RPMI8226 (cell line): ENCODE measurements at regions not wholly inside any gene's neighbourhood (a gene's known extent, or its start where the extent isn't known, plus 50 kb on each side); places are given as distances from the start of the nearest gene placed in this dataset.

Experiments used
- DNase-seq: peaks from one replicate; pipeline ENCODE4 v3.0.0-alpha.2; 2015

DNA sequence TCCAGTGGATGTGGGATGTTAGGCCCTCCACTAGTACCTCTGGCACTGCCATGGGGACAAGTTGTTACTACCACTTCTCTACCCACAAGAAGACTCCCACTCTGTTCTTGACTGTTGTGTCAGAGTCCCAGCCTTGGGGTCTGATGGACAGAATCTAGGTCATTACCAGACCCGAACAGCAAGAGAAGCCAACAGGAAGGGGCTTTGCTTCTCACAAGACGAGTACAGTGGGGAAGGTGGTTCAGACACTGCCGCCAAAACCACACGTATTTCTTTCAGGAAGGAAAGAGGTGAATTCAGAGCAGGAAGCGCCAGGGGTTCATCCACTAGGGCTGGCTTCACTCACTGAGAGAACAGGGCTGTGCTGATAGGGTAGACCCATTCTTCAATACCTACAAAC is 161.3 kb upstream of the KIT start:
- no peak for DNase-seq

DNA sequence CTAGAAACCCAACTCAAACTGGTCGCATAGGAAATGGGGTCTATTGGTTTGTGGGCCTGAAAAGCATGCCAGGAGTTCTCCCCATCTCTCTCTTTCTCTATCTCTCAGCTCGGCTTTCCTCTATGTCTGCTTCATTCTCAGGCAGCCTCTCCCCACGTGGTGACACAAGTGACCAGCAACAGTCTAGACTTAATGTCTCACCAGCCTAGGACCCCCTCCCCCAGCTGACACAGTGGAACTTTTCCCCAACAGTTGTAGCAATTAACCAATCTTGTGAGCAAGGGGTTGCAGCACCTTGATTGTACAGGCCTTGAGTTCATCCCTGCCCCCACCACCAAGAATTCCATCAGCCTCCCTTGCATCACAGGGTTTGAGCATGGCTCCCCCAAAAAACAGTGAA is 159.8 kb upstream of the KIT start:
- no peak for DNase-seq

DNA sequence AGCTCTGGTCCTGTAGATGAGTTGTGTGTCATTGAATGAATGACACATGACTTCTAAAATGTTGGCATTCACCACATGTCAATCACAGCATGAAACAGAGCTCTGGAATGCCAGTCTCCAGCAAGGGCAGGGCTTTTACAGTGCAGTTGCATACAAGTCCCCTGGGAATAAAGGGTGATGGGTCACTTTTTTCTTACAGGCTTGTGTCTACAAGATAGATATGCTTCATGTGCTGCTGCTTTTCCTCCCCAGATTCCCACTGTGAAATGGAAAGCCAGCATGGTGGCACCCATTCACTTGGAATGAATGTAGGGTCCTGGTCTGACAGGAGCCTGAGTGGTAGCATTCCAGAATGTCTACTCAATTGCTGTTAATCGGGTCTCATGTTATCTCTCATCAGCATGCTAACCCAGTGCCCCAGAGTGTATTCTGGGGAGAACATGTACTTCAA is 159.1 kb upstream of the KIT start:
- DNase-seq = no peak

DNA sequence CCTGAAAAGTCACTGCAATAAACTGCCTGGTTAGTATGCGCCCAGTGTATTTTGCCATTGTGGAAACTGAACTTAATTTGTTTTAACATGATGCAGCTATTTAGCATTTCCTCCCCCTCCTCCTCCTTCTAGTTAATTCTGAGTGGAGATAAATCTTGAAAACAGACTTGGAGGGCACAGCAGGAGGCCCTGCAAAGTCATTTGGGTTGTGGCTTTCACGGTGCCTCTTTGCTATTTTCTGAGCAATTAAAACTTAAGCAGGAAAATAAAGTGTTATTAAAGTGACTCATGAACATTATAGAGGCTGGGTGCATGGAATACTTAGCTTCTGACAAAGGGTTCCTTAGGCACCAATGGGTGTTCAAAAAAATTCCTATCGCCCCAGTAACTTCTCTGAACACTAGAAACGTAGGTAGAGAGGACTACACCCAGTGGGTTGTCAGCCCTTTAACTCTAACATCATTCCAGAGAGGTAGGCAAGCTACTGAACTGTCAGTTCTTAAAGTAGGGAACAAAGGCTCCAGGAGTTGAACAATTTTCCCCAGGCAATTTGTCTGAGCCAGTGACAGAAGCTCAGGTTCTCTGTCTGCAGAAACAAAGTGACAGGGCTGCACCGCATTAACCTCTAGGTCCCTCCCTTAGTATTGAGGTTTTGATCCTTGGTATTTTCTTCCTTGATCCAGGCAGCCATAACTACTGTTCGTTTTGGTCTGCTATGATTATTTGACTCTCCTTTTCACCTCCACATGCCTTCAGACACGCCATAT is 158.3 kb upstream of the KIT start:
- DNase-seq = no peak

DNA sequence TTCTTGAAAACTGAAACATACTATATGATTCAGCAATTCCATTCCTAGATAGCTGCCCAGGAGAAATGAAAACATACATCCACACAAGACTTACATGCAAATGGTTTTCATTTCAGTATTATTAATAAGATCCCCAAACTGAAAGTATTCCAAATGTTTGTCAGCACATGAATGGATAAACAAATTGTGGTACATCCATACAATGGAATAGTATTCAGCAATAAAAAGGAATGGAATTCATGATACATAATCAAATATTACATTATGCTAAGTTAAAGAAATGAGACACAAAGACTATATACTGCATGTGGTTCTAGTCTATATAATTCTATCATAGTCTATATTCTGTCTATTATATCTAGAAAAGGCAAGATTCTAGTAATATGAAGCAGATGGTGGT is 152.4 kb upstream of the KIT start:
- DNase-seq = no peak

DNA sequence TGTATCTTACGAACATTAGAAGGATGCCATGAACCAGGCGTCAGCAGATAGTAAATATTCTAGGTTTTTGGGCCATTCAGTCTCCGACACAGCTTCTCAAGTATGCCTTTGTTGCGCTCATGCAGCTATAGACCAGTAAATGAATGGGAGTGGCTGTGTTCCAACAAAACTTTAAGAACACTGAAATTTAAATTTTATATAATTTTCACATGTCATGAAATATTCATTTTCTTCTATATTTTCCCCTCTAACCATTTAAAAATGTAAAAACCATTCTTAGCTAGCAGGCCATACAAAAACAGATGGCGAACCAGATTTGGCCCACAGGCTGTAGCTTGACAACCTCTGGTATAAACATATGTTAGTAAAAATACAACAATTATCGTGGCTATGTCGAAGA is 151.8 kb upstream of the KIT start:
- DNase-seq = no peak

DNA sequence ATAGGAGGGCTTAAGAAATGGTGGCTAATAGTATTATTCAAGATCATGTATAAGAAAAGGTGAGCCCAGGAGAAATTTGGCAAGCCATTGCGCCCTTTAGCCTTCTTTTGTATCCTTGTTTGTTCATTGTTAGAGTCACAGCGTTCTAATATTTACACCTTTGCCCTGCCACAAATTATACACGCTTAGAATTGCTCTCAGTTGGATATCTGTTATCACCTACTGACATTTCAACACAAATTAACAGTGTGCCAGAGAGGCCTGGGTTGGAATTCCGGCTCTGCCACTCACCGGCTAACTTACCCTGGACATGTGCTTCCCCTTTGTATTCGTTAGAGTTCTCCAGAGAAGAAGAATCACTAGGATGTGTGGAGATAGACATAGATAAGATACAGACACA is 148.7 kb upstream of the KIT start:
- DNase-seq = no peak

DNA sequence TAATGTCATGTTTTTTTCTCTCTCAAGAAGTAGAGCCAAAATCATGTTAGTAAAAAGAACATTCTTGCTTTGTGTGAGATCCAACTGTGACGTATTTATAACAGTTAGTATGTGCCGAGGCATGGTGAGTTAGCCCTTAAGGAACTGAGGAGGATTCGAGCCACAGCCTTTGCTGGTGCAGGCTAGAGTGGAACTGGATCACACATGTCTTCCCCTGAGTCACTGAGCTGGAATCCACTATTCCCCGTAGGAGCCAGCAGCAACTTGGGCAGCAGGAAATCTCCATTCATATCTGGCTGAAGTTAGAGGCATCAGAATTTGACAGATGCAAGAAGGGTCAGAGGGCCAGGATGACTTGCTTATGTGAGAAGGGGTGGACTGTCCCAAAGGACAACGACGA is 144.6 kb upstream of the KIT start:
- DNase-seq = no peak

DNA sequence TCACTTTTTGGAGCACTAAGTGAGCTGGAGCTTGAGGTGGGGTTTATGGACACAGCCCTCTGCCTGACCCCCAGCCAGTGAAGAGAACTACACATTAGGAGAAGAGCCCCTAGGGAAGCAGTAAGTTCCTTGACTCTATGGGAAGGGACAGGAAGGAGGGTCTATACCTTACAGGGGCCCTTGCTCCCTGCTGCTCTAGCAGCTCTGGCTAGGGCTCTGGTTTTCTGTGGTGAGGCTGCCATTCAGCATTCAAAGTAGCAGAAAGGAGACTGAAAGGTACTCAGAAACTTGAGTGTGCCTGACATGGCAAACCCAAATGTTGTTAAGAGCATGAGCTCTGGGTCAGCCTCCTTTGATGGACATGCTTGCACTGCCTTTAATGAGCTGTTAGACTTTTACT is 144.0 kb upstream of the KIT start:
- DNase-seq = no peak

DNA sequence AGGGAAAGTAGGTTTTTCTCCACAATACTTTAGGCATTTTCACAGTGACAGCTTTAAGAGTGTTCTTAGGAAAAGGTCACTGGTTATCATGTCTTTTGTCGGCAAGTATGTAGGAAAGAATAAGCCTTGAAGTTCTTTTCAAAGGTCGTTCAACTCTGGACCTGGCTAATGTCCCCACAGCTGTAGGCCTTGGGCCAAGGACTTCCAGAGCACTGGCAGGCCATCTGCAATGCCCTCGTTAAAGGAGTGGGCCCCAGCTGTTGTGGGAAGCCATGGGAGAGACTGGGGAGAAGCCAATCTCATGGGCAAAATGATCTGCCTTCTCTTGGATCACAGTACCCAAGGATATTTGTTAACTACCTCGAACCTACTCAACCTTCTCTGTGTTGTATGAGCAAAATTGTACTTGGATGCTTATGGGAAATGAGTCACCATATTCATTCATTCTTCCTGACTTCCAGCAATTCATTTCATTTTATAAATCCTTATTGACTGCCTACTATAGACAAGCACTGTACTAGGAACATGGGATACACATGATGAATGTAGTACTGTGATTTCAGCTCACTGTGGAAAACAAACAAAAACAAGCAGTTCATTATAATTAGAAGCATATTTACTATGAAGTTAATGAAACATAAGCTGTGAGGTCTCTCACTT is 141.1 kb upstream of the KIT start:
- DNase-seq = no peak

DNA sequence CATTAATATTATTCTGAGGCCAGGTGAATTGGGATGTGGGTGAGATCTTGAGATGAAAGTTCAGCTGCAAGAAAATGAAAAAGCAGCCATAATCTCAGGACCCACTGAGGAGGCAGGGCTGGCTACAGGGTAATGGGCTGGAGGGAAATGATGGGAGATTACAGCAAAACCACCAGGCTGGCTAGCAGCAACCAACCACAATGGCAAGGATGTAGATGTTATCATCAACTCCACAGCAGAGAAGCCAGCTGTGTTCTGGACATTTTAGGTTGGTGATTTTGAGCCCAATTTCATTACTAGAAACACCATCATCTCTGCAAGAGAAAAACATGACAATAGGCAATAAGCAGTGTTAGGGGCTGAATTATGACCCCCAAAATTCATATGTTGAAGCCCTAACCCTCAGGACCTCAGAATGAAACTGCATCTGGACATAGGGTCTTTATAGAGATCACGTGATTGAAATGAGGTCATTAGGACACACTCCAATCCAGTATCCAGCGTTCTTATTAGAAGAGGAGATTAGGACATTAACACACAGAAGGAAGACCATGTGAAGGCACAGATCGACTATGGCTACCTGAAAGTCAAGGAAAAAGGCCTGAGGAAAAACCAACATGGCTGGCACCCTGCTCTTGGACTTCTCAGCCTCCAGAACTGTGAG is 139.8 kb upstream of the KIT start:
- DNase-seq = no peak

DNA sequence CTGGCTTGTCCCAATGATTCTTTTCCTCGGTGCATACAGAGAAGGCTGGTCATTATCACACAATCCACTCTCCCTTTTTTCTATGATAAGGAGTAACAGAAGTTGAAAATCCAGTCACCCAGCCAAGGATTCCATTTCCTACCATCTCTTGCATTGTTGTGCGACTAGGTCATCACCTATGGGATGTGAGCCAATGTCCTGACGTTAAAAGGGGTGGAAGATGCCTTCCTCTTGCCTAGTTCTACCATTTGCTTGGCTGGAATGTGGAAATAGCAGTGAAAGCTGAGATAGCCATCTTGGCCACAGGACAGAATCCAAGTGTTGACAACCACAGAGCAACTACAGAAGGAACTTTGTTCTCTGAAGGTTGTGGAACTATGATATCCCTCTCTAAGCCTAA is 132.2 kb upstream of the KIT start:
- no peak for DNase-seq

DNA sequence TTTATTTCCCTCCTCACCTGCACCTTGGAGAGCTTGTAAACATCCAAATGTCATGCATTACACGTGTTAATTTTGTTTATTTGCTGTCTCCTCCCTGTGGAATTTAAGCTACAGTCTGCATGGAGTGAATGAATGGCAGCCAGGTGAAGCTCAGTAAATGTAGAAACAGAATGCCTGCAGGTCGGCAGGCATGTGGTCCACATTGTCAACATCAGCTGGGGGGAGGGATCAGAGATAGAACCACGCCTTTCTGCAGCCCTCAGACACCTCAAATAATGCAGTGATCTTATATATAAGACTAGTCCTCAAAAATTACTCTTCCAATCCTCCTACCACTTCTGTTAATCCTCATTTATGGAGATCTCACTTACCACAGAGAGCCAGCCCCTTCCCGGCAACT is 131.2 kb upstream of the KIT start:
- DNase-seq = no peak

DNA sequence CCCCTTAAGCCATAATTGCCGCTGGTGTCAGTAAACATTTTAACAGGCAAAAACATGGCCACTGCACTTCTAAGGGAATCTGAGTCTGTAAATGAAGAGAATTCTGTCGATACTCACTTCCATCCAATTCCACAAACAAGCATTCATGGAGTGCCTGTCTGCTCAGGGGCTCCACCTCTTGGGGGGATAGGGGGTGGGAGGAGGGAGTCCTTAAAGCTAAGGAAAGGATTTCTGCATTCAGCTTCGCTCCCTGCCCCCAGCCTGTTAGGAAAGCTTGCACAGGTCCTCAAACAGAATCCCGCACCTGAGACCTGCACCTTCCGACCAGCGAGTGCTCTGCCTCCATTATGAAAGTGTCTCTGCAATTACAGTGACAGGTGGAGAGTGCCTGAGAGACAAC is 130.2 kb upstream of the KIT start:
- DNase-seq = no peak

DNA sequence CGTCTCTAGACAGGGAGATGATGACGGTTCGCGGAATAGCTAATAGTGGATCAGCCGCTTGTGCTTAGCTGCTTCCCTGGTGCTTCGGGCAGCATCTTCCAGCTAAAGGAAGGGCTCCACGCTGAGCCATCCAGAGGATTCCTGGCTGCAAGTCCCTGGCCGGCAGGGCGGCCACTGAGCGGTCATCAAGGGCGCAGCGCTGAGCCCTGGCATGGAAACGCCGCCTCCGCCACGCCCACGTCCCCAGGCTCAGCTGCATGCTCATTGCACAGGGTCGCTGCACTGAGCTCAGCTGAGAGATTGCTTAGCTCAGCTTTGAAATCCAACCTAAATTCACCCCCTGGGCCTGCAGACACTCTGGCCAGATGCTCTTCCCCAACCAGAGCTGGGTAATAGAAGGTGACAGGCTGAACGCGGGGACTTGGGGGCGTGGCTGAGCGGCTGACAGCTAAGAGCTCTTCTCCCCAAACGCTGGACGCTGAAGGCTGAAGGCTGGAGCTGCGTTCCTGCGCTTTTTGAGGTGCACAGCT is 118.2 kb upstream of the KIT start:
- DNase-seq = peak; percentile 81

DNA sequence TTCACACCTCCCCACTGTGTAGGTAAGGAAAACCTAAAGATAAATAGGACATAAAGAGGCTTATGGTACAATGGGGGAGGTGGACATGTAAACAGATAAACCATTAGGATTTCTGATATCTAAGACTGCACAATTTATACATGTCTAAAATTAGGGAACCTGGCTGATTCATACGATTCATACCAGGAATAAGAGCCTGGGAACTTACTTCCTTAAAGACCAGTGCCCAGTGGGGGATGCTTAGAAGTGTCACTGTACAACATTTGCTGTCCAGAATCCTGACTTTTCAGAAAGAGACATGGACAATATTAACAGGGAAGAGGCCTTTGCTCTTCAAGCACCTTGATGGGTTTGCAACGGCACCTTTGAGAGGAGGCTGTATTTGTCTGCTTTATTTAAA is 116.8 kb upstream of the KIT start:
- no peak for DNase-seq

DNA sequence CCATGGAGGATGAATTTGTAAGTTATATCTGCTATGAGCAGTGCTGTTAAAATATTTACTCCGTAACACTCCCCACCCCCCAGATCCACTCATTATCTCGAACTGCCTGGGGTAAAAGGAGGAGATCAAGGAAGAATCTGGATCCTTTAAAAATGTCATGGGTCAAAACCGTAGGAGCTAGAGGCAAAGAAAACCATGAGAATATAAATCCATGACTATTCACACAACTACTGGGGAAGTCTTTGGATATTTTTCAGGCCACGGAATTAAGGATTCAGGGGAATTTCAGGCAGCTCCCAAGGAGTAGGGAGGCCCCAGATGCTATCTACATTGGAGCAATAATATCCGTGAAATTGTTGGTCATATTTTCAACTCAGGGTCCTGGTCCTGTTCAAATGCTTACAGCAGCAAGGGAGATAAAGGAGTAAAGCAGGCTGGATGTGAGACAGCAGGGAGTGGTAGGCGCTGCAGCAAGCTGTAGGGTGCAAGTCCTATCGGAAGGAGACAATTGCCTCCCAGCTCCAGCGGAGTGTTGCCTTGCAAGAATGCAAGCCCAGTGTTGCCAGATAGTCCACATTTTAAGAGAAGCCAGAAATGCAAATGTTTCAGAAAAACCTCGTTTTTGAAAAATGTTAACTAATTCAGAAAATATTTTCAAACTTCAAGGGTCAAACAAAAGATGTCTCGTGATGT is 116.2 kb upstream of the KIT start:
- DNase-seq = no peak

DNA sequence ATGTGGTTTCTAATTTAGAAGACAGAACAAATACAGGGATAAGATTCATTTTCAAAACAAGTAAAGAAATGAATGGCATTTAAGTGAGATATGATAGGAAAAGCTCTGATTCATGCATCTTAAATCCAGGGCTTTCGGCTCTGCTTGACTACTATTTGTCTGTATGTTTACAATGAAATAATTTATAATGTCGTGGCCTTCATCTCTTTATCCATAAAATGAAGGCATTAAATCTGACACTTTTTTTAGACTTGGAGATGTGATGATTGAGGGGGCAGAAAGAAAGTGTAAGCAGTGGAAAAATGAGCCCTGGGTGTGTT is 115.7 kb upstream of the KIT start:
- DNase-seq = no peak

DNA sequence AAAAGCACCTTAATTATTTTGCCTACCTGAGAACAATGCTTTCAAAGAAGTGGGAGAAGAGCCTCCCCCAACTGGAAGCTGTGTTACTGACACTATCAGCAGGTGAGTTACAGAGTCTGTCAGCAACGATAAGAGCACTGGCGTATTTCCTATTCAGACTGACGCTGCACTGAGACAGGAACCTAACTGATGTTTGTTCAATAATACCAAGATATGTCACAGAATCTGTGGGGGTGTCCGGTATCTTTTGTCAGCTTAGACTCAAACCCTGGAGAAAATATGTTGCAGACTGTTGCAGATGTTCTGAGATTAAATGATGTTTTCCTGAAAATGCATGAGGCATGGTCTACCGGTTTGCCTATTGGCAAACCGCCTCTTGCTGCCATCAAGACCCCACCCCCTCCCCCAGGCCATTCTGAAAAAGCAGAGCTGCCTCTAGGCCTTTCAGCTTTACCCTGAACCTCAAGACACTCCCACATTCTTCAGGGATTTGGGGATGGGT is 115.2 kb upstream of the KIT start:
- no peak for DNase-seq

DNA sequence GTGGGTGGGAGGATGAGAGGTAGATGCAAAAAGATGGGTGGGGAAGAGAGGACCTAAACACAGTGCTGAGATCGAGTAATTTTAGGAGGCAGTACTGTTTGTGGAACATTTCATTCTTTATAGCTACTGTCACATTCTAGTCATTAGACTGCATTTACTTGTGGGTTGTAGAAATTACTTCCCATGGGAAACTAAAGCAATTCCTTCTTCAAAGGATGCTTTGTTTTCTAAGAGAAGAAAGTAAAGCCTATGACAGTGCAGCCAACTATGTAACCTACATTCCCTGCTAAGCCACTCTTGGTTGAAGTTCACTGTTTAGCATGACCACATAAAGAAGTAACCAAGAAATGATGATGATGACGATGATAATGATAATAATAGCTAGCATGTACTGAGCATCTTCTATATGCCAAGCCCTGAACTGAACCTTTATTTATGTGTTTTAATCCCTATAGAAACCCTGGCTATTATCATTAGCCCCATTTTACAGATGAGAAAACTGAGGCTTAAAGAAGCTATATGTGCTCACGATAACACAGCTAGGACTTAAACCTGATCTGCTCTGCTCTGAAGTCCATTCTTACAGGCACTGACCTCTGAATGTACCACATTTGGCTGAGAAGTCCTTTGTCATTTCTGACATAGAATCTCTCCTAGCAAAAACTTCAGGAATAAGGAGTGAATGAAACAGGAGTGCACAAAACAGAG is 114.5 kb upstream of the KIT start:
- no peak for DNase-seq

DNA sequence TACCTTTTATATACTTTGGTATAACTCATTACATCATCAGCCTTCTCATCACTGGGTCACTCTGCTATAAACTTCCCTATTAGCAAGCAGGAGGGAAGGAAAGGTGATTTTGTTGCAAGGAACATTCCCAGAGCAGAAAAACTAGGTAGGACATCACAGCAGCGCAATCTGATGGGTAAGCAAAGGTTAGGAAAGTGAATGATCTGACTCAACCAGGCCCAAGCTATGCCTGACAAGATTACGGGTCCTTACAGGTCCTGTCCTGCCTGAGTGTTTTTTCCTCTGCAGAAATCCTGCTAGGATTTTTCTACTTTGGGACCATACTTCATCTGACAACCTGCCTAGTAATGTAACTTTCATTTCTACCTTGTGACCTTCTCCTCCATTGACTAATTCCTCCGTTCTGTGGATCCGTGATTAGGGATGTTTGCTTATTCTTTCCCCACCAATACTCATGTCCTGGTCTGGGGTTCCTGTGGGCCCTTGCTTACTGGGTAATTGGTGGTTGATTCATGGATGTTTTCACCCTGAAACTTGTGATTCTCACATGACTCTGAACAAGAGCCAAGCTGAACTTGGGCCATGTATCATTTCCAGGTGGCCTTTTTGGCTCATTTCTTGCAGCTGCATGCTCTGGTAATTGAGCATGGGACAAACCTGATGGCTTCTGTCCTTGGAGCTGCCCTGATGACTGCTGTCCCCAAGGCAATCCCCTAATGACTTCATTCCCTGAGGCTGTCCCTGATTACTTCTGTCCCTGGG is 111.9 kb upstream of the KIT start:
- DNase-seq = peak; percentile 52
